B cell (primary cell): ENCODE measurements at regions not wholly inside any gene's neighbourhood (a gene's known extent, or its start where the extent isn't known, plus 50 kb on each side); places are given as distances from the start of the nearest gene placed in this dataset.

Experiments used
- CTCF ChIP-seq: fragments of 200-600 bp; IDR thresholded peaks from one replicate; pipeline ENCODE4 v1.8.0; 2022; ENCODE audit warnings: antibody characterized with exemption, mild to moderate bottlenecking
- EZH2 ChIP-seq: IDR thresholded peaks from 2 replicates; pipeline ENCODE4 v1.6.1; 2012; ENCODE audit warnings: borderline replicate concordance, low read depth, mild to moderate bottlenecking, moderate library complexity, low read length; ENCODE audit not compliant: insufficient read depth, poor library complexity, severe bottlenecking

- TF ChIP-seq CTCF (no peak), EZH2 (no peak)
These were observed 59.7 kb upstream of the FRMPD3 start for GRCh38 chrX:107389726-107390125.
